Left ventricle myocardium superior (tissue), 1 donor: ENCODE measurements at regions not wholly inside any gene's neighbourhood (a gene's known extent, or its start where the extent isn't known, plus 50 kb on each side); places are given as distances from the start of the nearest gene placed in this dataset.
"Not testable (repeated sequence)": the region's sequence is repeated elsewhere in the genome, so short reads cannot be mapped to it uniquely, and the experiment has no call there.

Source experiments
- ATAC-seq: fragments of 200-7000 bp; cut with Tn5 transposase; one replicate; pipeline ENCODE4 v1.9.1; 2020; ENCODE audit warnings: mild to moderate bottlenecking, moderate library complexity
- DNase-seq: peaks from one replicate; pipeline ENCODE4 v3.0.0-alpha.2; 2020
- intact Hi-C: fragments of 100-400 bp; cut with micrococcal nuclease; formaldehyde crosslinking; loops from one replicate; pipeline ENCODE4 v1.11.0; 2022
- donor health status: DM: no; HTN: yes; CAD: no; lungs with severe emphysema.

GRCh38 chrX:110966839-110967238, 129.2 kb upstream of the PAK3 start:
- ATAC-seq (no peak), DNase-seq (no peak)
- intact Hi-C loops, result no loop called here

- ATAC-seq (no peak), DNase-seq (no peak)
- intact Hi-C loops, result no loop called here
These were observed 129.9 kb upstream of the PAK3 start for GRCh38 chrX:110966091-110966454.

GRCh38 chrX:110965409-110966090, 130.4 kb upstream of the PAK3 start:
- intact Hi-C loops, result no loop called here
- no peak for DNase-seq
- ATAC-seq, result no peak

- intact Hi-C loops, result no loop called here
- no peak for ATAC-seq
- no peak for DNase-seq
These were observed 131.2 kb upstream of the PAK3 start for GRCh38 chrX:110964786-110965185.

- DNase-seq, result no peak
- ATAC-seq, result no peak
- intact Hi-C loops, result no loop called here
These were observed 133.5 kb upstream of the PAK3 start for GRCh38 chrX:110962451-110962850.

- ATAC-seq (no peak), DNase-seq (no peak)
- intact Hi-C loops, result no loop called here
These were observed 140.3 kb upstream of the PAK3 start for GRCh38 chrX:110955706-110956105.

- DNase-seq, result no peak
- no peak for ATAC-seq
- intact Hi-C loops, result no loop called here
These were observed 141.4 kb upstream of the PAK3 start for GRCh38 chrX:110954428-110955100.

GRCh38 chrX:110951472-110952269, 144.3 kb upstream of the PAK3 start:
- intact Hi-C loops, result no loop called here
- no peak for DNase-seq

GRCh38 chrX:110944751-110945675, 149.4 kb upstream of the CHRDL1 start:
- intact Hi-C loops, result no loop called here
- ATAC-seq, result no peak
- no peak for DNase-seq

More at GRCh38 chrX:110951472-110952269, 144.3 kb upstream of the PAK3 start:
- no peak for ATAC-seq

GRCh38 chrX:110944311-110944750, 148.7 kb upstream of the CHRDL1 start:
- no peak for ATAC-seq
- no peak for DNase-seq
- intact Hi-C loops, result no loop called here

- no peak for DNase-seq
- intact Hi-C loops, result no loop called here
- no peak for ATAC-seq
These were observed 146.3 kb upstream of the CHRDL1 start for GRCh38 chrX:110941906-110942305.

- ATAC-seq (no peak), DNase-seq (no peak)
- intact Hi-C loops, result no loop called here
These were observed 143.5 kb upstream of the CHRDL1 start for GRCh38 chrX:110938977-110939732.

- ATAC-seq, result no peak
- intact Hi-C loops, result no loop called here
- DNase-seq, result no peak
These were observed 129.3 kb upstream of the CHRDL1 start for GRCh38 chrX:110924871-110925270.

GRCh38 chrX:110920991-110921390, 125.4 kb upstream of the CHRDL1 start:
- DNase-seq (no peak), ATAC-seq (no peak)
- intact Hi-C loops, result no loop called here

- no peak for ATAC-seq
- DNase-seq, result no peak
- intact Hi-C loops, result no loop called here
These were observed 120.0 kb upstream of the CHRDL1 start for GRCh38 chrX:110915570-110915969.

- intact Hi-C loops, result no loop called here
- peak; percentile 42 for ATAC-seq
These were observed 119.5 kb upstream of the CHRDL1 start for GRCh38 chrX:110915111-110915510.

GRCh38 chrX:110914281-110914680, 118.7 kb upstream of the CHRDL1 start:
- DNase-seq, result no peak
- intact Hi-C loops, result no loop called here
- ATAC-seq, result no peak

More at GRCh38 chrX:110915111-110915510, 119.5 kb upstream of the CHRDL1 start:
- DNase-seq, result no peak

GRCh38 chrX:110904747-110905146, 109.1 kb upstream of the CHRDL1 start:
- DNase-seq, intact Hi-C loops, ATAC-seq: not testable (repeated sequence)
